SIG-M5 treated with dmso at 0.1 percent for 504 hours (cell line): ENCODE measurements at regions not wholly inside any gene's neighbourhood (a gene's known extent, or its start where the extent isn't known, plus 50 kb on each side); places are given as distances from the start of the nearest gene placed in this dataset.
"Not testable (repeated sequence)": the region's sequence is repeated elsewhere in the genome, so short reads cannot be mapped to it uniquely, and the experiment has no call there.

Source experiments
- DNase-seq: peaks from one replicate; lab custom pipeline; 2025; ENCODE audit not compliant: unreplicated experiment; lab: John Stamatoyannopoulos, UW

DNA sequence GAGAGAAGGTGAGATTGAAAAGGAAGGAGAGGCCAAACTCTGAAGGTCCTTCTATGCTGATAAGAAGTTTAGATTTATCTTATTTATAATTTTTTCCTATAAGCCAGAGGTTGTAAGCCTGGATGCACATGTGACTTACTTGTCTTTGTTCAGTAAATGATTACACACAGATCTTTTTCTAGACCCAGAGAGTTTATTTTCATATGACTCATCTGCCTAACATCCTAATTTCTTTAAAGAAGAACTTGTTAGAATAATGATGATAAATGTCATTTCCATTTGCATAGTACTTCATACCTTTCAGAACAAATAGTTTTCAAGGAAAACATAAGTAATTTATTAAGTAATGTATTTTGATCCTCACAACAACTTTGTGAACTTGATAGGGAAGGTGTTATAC, 434.8 kb upstream of the DPH6 start:
- no peak for DNase-seq

DNA sequence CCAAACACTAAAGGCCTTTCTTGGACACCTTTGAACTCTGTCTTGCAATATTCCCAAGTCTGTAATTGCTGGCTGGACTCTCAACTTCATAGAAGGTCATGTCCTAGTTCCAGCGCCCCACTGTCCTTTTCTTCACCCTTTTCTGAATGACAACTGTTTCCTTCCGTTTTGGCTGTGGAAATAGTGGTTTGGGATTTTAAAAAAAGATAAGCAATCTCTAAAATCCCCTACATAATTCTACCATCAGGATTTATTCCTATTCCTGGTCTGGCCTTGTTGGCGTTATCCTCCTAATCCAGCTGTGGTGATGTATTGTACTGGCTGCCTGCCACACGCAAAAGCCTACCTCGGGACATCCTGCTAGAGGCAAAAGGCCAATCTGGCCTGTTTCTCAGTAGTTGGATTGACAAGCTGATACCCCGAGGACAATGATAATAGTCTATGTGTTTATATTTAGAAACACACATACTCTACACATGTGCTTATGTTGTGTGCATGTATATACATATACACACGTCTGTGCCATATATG, 440.3 kb upstream of the DPH6 start:
- DNase-seq = no peak

DNA sequence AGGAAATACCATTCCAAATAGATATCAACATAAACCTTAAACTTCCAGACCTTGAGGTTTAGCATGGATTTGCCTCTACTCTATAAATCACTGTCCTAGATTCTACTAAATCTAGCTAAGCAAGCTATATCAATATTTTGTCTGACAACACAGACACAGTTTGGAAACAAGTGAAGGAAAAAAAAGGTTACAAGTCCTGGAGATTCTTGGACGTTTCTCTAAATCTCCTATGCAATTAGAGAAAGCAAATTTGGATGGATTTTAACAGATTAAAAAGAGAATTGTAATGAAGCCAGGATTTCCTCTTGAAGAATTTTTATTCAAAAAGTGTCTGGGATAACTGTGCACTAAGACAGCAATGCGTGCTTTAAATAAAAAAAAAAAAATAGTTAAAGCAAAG, 441.1 kb upstream of the DPH6 start:
- DNase-seq = no peak

DNA sequence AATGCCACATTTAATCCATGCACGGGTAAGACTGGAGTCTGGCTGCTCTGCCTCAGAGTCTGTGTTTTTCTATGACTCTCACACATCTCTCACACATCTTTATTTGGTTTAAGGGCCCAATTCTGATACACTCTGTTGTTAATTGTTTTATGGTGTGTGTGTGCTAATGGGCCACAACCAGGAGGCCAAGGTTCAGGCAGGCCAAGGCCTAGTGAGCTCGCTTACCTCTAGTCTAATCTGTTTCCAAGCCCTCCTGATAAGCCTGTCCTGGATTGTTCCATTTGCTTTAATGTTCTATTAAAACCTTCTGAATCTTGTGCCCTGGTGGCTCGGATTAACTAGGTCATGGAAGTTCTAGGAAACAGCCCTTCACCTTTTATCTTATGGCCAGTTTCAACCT, 445.4 kb upstream of the DPH6 start:
- no peak for DNase-seq

DNA sequence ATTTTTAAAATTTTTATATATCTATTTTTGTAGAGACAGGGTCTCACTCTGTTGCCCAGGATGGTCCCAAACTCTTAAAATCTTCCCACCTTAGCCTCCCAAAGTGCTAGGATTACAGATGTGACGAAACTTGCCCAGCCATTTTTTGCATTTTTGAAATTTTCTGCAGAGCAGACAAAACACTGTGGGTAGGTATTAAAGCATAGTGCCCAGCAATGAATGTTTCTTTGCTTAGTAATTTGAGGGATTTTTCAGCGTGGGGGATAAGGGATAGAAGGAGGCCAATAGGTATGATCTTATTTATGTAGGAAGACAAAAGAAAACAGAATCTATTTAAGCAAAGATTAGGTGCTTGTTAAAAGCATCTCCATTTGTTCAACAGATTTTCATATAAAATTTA, 446.8 kb upstream of the DPH6 start:
- no peak for DNase-seq

DNA sequence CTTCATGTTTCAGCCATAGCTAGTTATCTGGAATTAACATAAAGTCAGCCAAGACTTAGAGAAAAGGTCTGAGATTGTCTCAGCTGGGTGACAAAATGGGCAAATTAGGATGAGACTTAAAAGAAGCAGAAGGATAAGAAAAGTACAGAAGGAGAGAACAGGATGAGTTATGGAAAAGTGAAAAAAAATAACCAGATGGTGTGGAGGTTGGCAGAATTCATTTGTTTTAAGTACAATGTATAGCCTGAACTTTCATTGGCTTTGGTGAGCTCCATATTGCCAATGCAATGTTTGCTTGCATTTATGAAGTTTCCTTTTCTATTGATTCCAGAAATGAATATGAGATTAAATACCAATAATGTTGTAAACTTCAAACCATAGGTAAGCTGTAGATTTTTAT, 447.2 kb upstream of the DPH6 start:
- DNase-seq = no peak

DNA sequence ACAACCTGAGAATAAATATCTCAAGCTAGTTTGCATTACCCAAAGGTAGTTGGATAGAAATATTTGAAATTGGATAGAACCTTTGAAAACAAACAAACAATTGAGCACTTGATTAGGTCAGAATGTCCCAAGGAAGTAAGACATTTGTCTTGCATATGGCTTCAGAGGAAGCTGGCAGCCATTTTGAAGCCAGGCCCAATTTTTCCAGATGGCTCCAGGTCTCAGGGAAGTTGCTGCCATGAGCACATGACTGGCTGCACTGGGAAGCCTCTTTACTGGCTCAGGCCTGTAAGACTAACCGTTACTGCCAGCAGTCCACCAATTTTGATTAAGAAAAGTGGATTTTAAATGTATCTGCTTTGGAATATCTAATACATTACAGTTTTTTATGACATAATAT, 448.9 kb upstream of the DPH6 start:
- no peak for DNase-seq

DNA sequence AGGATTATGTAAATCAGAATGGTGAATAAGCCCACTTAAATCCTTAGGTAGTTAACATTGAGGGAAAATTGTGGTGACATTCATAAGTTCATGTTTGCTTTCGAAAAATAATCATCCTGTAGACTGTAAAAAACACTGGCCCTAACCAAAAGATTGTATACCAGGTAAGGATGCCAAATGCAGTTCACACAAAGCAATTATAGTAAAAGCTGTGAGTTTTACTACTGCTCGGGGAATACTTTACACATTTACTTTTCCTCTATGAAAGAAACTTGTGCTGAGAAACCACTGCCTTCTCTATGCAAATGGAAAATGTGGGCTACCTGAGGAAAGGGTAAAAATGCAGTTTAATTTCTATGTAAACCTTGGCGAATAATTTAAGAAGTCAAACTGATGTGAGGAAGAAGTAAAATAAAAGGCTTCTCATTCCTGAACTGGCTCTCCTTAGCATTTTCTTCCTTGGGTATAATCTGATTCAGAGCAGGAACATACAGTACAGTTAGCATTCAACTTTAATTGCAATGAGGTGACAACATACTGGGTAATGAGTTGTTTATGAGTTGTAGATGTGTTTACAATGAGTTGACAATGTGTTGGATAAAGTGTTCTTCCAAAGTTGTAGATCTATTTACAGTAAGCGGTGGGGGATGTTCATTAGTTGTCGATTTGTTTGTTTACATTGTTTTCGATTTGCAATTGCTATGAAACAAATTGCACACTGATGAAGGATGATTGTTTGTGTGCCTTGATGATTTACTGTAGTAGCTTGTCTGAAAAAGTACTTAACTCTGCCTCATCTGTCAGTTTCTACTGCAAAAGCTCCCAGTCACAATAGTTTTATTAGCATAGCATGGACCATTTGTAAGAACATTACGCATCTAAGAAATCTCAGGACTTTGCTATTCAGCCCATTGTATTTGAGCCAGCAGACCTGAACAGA, 453.0 kb upstream of the DPH6 start:
- DNase-seq = no peak

DNA sequence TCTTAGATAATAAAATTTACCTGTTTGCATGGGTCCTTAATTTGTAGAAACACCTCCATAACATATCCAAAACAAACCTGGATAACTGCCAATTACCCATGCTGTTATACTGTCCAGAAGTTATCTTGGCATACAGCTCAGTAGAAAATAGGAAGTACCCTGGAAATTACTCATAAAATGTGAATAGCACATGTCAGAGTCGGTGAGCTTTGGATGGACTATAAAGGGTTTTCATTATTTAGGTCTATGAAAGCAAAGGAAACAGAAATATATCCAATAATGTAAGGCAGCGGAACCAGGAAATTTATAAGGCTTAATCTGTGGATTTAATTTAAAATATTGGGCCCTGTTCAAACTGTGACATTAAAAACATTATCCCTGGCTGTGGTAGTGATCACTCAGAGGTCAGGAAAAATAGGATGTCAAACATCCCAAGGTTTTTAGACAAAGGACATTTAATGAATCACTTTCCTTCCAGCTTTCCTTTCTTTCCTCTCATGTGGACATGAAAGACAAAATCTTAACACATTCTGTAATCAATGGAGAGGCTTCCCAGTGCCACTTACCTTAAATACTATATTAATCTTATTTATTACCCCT, 459.0 kb upstream of the DPH6 start:
- DNase-seq = no peak

DNA sequence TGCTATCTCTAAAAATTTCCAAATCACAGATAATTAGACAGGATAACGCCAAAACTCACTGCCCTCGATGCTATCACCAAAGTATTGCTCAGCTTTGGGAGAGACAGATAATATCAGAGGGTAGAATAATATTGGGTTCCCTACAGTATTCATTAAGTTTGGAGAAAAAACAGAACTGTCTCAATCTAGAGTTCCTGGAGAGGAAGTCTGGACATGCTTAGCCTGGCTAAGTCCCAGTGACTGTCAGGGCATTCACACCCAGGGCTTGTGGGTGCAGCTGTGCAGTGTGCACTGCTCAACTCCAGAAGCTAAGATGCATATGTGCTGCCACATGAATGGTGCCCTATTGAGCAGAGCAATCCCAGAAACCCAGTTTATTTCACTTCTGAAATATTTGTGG, 459.6 kb upstream of the DPH6 start:
- DNase-seq = no peak

DNA sequence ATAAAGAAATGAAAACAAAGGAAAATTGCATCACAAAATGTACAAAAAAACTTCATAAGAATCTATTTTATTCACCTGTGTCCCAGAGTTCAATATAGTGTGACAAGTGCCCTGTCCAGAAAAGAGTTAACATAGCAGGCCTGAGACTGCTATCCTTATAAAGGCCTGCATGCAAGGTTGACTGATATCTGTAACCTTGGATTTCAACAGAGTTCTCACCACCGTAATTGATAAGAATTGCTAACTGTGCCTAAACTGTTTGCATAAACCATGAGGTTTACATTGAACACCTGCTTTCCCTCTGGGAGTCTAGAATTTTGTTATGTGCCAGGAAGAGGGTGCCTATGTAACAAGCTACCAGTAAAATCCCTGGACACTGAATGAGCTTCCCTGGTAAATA, 461.7 kb upstream of the DPH6 start:
- no peak for DNase-seq

DNA sequence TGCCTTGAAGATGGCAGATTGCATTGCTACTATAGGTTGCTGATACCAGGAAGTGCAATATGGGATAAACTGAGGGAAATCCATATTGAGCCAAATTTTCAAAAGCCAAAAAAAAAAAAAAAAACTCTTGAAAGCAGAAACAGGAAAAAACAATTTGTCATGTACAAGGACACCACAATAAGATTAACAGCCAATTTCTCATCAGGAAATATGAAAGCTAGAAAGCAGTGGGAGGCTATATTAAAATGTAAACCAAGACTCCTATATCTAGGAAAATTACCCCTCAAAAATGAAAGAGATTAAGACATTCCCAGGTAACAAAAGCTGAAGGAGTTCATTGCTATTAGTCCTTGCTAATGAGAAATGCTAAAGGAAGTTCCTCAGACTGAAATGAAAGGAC, 462.8 kb upstream of the DPH6 start:
- no peak for DNase-seq

DNA sequence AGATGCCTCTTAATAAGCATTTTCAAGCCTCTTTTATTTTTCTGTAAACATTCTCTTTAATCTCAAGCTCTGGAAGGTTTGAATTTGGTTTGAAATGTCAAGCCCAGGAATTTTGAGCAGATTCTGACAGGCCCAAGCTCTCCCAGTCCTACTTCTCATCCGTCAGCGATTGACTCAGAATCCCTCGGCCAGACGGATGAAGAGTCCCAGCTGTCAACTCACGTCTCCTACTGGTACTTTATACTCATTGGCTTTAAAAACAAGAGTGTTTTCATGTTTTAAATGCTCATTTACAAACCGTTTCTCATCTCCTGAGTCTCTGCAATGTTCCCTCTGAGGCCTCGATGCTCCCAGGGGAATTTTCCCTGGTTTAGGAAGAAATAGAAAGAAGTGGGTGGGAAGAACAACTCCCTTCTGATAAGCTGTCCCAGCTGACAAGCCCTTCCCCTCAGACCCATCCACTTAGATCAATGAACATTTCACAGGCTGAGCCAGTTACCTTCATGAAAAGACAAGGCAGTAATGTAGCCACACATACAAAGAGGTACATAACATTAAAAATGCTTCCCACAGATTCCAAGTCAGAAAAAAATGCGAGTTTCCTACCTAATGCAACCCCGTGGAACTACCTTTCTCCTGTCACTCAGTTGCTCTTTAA, 478.2 kb upstream of the DPH6 start:
- DNase-seq = no peak

DNA sequence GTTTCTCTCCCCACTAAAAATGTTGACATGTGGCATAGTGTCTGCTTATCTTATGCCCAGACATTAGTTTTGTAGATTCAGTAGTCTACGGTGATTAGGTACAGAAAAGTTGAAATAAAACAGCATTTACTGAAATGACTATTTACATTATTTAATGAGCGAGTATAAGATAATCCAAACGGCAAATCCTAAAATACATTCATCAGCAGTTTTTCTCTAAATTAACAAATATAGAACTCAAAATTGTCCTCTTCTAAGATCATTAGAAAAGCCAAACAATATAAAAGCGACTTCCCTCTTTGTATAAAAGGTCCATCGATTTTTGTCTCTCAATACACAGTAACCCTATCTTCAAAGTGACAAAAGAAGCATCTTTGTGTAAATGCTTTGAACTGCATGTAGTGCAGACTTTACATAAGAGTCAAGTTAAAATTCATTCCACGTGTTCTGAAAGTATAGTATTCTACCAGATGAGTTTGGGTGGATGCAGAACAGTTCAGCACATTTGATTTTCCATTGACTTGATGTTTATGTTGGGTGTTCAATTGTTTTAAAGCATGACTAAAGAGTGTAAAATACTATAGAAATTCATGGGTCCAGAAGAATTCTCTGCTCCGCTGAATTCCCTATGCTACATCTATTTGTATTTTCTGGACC, 480.8 kb upstream of the DPH6 start:
- DNase-seq = no peak

DNA sequence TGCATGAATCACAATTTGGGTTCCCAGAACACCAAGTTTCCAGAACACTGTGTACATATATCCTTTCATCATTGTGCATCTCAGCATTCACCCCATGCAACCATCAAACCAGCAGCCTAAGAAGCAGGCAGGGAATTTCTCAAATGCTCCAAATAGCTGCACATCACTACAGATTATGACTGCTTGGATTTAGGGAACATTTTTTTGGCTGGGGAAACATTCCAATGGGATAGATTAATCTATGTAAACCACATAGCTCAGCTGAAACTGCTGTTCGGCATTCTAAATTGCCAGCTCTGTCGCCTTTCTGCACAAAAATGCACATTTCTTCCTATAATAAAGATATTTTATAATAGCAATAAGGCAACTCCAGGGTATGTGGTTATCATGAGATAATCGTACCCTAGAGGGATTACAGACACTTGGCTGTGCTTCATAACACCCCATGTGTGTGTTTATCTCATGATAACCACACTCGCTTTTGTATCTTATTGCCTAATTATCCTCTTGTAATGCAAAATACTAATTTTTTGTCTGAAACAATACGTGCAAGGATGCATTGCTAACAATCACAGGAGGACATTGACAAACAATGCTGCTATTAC, 483.7 kb upstream of the DPH6 start:
- no peak for DNase-seq

DNA sequence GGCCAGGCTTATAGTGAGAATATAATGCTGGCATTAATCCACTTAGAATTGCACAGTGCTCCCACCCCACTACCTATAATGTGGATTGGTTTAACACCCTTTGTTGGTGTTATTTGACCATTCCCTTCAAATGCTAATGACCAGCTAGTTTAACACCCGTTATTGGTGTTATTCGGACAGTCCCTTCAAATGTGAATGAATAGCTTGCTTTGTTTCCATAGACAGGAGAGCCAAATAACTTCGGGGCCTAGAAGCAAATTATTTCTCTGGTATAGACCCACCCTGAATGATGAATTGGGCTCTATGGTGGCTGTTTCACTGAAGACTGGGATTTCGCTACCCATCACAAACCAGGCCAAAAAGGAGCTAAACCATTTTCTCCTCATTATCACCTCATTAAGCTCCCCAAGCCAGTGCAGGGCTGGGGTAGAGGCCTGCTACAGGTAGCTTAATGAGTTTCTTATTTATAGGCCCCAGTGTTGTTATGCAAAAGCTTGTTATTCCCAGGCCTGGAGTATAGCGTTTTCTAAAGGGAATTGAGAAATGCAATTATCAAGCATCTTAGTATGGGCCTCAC, 494.1 kb upstream of the DPH6 start:
- no peak for DNase-seq

DNA sequence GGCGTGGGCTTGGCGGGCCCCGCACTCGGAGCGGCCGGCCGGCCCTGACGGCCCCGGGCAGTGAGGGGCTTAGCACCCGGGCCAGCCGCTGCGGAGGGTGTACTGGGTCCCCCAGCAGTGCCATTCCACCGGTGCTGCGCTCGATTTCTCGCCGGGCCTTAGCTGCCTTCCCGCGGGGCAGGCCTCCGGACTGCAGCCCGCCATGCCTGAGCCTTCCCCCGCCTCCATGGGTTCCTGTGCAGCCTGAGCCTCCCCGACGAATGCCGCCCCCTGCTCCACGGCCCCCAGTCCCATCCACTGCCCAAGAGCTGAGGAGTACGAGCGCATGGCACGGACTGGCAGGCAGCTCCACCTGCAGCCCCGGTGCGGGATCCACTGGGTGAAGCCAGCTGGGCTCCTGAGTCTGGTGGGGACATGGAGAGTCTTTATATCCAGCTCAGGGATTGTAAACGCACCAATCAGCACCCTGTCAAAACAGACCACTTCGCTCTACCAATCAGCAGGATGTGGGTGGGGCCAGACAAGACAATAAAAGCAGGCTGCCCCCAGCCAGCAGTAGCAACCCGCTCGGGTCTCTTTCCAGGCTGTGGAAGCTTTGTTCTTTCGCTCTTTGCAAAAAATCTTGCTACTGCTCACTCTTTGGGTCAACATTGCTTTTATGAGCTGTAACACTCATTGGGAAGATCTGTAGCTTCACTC, 501.2 kb upstream of the DPH6 start:
- DNase-seq = not testable (repeated sequence)

DNA sequence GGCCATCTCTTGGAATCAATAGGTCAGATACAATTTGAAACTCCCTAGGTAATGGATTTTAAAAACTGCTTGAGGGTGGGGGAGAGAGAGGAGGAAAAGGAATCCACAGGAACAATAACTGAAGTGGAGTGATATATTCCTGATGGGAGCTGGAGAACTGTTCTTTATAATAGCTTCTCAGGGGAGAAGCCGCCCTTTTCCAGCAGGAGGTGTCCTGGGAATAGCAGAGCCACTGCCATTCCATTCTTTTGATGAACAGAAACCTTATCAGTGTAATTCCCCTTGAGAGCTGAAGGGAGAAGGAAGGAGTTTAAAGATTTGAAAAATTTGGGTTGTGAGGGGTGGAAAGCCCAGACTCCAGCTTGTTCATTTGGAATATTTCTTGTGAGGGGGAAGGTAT, 504.9 kb upstream of the DPH6 start:
- no peak for DNase-seq

DNA sequence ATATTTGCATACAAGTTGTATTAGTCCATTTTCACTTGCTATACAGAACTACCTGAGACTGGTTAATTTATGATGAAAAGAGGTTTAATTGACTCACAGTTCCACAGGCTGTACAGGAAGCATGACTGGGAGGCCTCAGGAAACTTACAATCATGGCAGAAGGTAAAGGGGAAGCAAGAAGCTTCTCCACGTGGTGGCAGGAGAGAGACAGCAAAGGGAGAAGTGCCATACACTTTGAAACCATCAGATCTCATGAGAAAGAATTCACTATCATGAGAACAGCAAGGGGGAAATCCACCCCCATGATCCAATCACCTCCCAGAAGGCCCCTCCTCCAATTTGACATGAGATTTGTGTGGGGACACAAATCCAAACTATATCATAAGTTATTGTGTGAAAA, 506.7 kb upstream of the DPH6 start:
- DNase-seq = not testable (repeated sequence)

DNA sequence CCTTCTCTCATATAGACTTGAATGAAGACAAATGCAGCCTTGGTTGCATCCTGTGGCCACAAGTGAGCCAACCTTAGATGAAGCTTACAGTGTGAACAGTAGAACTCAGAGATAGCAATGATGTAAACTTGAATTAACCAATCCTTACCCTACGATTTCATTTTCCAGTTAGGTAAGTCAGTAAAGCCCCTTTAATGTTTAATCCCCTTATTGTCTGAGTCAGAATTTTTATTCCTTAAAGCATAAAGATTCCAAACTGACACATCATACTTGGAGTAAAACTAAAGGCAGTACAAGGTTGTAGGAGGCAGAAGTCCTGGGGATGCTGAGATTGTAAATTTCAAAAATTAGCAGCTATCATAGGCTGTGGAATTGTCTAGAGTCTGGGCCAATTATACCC, 507.8 kb upstream of the DPH6 start:
- DNase-seq = no peak
